SK-N-SH treated with all-trans-retinoic acid at 6 μM for 48 hours (cell line): ENCODE measurements at regions not wholly inside any gene's neighbourhood (a gene's known extent, or its start where the extent isn't known, plus 50 kb on each side); places are given as distances from the start of the nearest gene placed in this dataset.

Source experiments
- ATAC-seq: fragments of 200-7000 bp; cut with Tn5 transposase; 3 replicates; pipeline ENCODE4 v1.9.1; 2020; ENCODE audit warnings: mild to moderate bottlenecking, moderate library complexity
- ARNTL ChIP-seq: fragments of 450-650 bp; formaldehyde crosslinking; IDR thresholded peaks from 2 replicates; pipeline ENCODE4 v1.5.0; 2020; ENCODE audit warnings: low read depth, mild to moderate bottlenecking, moderate library complexity, borderline replicate concordance
- BACH2 ChIP-seq: fragments of 250-450 bp; sonication (Bioruptor Pico); IDR thresholded peaks from 2 replicates; pipeline ENCODE4 v1.9.0; 2021; ENCODE audit warnings: mild to moderate bottlenecking, borderline replicate concordance
- CREB5 ChIP-seq: fragments of 250-450 bp; sonication (Bioruptor Pico); IDR thresholded peaks from 2 replicates; pipeline ENCODE4 v1.5.1; 2020; ENCODE audit warnings: low read depth, mild to moderate bottlenecking, moderate library complexity
- CSDC2 ChIP-seq: fragments of 250-450 bp; sonication (Bioruptor Pico); IDR thresholded peaks from 2 replicates; pipeline ENCODE4 v1.5.0; 2020; ENCODE audit warnings: mild to moderate bottlenecking, moderate library complexity
- ESRRG ChIP-seq: fragments of 250-450 bp; sonication (Bioruptor Pico); IDR thresholded peaks from 2 replicates; pipeline ENCODE4 v1.6.1; 2021; ENCODE audit warnings: mild to moderate bottlenecking
- ISL1 ChIP-seq: fragments of 250-450 bp; sonication (Bioruptor Pico); IDR thresholded peaks from 2 replicates; pipeline ENCODE4 v2.1.2; 2022; ENCODE audit warnings: mild to moderate bottlenecking, moderate library complexity
- PATZ1 ChIP-seq: fragments of 250-450 bp; sonication (Bioruptor Pico); IDR thresholded peaks from 2 replicates; pipeline ENCODE4 v1.8.0; 2020; ENCODE audit warnings: mild to moderate bottlenecking, moderate library complexity, borderline replicate concordance
- POU6F1 ChIP-seq: fragments of 250-450 bp; sonication (Bioruptor Pico); IDR thresholded peaks from 2 replicates; pipeline ENCODE4 v1.8.0; 2021; ENCODE audit warnings: low read depth, mild to moderate bottlenecking, moderate library complexity, borderline replicate concordance
- RARB ChIP-seq: fragments of 250-450 bp; sonication (Bioruptor Pico); IDR thresholded peaks from 2 replicates; pipeline ENCODE4 v1.8.0; 2021; ENCODE audit warnings: mild to moderate bottlenecking, moderate library complexity
- SNAI2 ChIP-seq: fragments of 250-450 bp; sonication (Bioruptor Pico); IDR thresholded peaks from 2 replicates; pipeline ENCODE4 v1.5.0; 2020; ENCODE audit warnings: mild to moderate bottlenecking, moderate library complexity
- TCF4 ChIP-seq: fragments of 250-450 bp; sonication (Bioruptor Pico); IDR thresholded peaks from 2 replicates; pipeline ENCODE4 v1.8.0; 2021; ENCODE audit warnings: mild to moderate bottlenecking, moderate library complexity, borderline replicate concordance
- TOX ChIP-seq: fragments of 250-450 bp; sonication (Bioruptor Pico); IDR thresholded peaks from 2 replicates; pipeline ENCODE4 v1.8.0; 2021; ENCODE audit warnings: mild to moderate bottlenecking, moderate library complexity, borderline replicate concordance
- TSHZ2 ChIP-seq: fragments of 250-450 bp; sonication (Bioruptor Pico); IDR thresholded peaks from 2 replicates; pipeline ENCODE4 v1.5.0; 2020; ENCODE audit warnings: mild to moderate bottlenecking, moderate library complexity
- ZC3H10 ChIP-seq: fragments of 250-450 bp; sonication (Bioruptor Pico); IDR thresholded peaks from 2 replicates; pipeline ENCODE4 v1.5.1; 2021; ENCODE audit warnings: mild to moderate bottlenecking, moderate library complexity
- ZFP3 ChIP-seq: fragments of 250-450 bp; sonication (Bioruptor Pico); IDR thresholded peaks from 2 replicates; pipeline ENCODE4 v1.5.0; 2020; ENCODE audit warnings: mild to moderate bottlenecking, moderate library complexity
- ZNF565 ChIP-seq: fragments of 450-650 bp; formaldehyde crosslinking; conservative IDR thresholded peaks from 2 replicates; pipeline ENCODE4 v1.5.0; 2020; ENCODE audit warnings: low read depth, mild to moderate bottlenecking, moderate library complexity
- ZNF70 ChIP-seq: fragments of 450-650 bp; formaldehyde crosslinking; IDR thresholded peaks from 2 replicates; pipeline ENCODE4 v1.5.0; 2020; ENCODE audit warnings: mild to moderate bottlenecking, moderate library complexity
- ZNF8 ChIP-seq: fragments of 450-650 bp; formaldehyde crosslinking; IDR thresholded peaks from 2 replicates; pipeline ENCODE4 v1.5.0; 2020; ENCODE audit warnings: mild to moderate bottlenecking, moderate library complexity
- TF ChIP-seq, protein P1 (sequence below): fragments of 250-450 bp; sonication (Bioruptor Pico); IDR thresholded peaks from 2 replicates; pipeline ENCODE4 v1.5.1; 2021; ENCODE audit warnings: mild to moderate bottlenecking, moderate library complexity

DNA sequence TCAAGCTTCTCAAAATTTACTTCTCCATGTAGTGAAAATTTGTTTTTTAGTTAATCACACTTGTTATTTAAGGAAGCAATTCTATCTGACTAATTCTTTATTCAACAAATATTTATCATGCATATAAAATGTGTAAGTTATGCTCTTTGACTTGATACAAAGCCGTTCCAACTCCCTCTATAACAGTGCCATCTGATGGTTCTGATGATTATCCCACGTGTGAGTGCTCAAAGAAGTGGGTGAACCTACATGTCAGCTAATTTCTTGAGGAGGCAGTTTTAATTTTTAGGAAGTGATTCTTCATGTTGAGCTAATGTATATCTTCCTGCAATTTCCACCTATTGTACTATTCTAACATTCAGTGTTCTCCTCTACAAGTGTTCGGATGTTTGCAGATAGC, 88.8 kb upstream of the BRINP1 start (continued):
- no peak for TF ChIP-seq PATZ1 (CRISPR knock-in tag)

DNA sequence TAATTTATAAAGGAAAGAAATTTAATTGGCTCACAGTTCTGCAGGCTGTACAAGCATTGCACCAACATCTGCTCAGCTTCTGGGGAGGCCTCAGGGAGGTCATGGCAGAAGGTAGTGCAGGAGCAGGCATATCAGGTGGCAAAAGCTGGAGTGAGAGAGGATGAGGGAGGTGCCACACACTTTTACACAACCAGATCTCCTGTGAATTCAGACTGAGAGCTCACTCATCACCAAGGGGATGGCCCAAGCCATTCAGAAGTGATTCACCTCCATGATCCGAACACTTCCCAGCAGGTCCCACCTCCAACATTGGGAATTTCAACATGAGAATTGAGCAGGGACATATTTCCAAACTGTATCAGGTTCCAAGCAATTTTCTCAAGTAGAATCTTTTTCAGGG, 84.7 kb upstream of the BRINP1 start:
- ATAC-seq = no peak

GRCh38 chr9:119453490-119453911, 84.3 kb upstream of the BRINP1 start:
- peak; percentile 34; the same call in 2 of the 3 replicates for ATAC-seq
- TF ChIP-seq TCF4 (no peak), ZNF8 (CRISPR knock-in tag) (no peak), CSDC2 (no peak), PATZ1 (CRISPR knock-in tag) (no peak), ZC3H10 (CRISPR knock-in tag) (no peak), CREB5 (CRISPR knock-in tag) (no peak), BACH2 (CRISPR knock-in tag) (no peak), ZFP3 (CRISPR knock-in tag) (no peak), TSHZ2 (no peak), ARNTL (CRISPR knock-in tag) (no peak), ZNF70 (CRISPR knock-in tag) (no peak), SNAI2 (CRISPR knock-in tag) (no peak), ESRRG (CRISPR knock-in tag) (no peak), TOX (no peak), ISL1 (CRISPR knock-in tag) (no peak)

More for the DNA sequence above, 84.7 kb upstream of the BRINP1 start:
- no peak for TF ChIP-seq TSHZ2
- TF ChIP-seq POU6F1 (CRISPR knock-in tag) = no peak
- no peak for TF ChIP-seq RARB (CRISPR knock-in tag)
- TF ChIP-seq, protein P1, sequence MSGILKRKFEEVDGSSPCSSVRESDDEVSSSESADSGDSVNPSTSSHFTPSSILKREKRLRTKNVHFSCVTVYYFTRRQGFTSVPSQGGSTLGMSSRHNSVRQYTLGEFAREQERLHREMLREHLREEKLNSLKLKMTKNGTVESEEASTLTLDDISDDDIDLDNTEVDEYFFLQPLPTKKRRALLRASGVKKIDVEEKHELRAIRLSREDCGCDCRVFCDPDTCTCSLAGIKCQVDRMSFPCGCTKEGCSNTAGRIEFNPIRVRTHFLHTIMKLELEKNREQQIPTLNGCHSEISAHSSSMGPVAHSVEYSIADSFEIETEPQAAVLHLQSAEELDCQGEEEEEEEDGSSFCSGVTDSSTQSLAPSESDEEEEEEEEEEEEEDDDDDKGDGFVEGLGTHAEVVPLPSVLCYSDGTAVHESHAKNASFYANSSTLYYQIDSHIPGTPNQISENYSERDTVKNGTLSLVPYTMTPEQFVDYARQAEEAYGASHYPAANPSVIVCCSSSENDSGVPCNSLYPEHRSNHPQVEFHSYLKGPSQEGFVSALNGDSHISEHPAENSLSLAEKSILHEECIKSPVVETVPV (CRISPR knock-in tag) = no peak
- TF ChIP-seq ZC3H10 (CRISPR knock-in tag) = no peak
- no peak for TF ChIP-seq ZNF565 (CRISPR knock-in tag)
